ENCODE measurements at regions not wholly inside any gene's neighbourhood (a gene's known extent, or its start where the extent isn't known, plus 50 kb on each side); places are given as distances from the start of the nearest gene placed in this dataset.

- TF ChIP-seq EZH2 (IDR thresholded peaks at IDR 0.05; ENCODE audit: borderline replicate concordance, low read length) = no peak
- TF ChIP-seq CTCF (IDR thresholded peaks at IDR 0.05; ENCODE audit: low read length) = no peak
These were observed 709.4 kb downstream of the SQOR start for GRCh38 chr15:46344115-46344724.
